GM23248 (cell line): ENCODE measurements at regions not wholly inside any gene's neighbourhood (a gene's known extent, or its start where the extent isn't known, plus 50 kb on each side); places are given as distances from the start of the nearest gene placed in this dataset.

Experiments
- DNase-seq: peaks from one replicate; pipeline ENCODE4 v3.0.0-alpha.2; 2015
- H2AFZ ChIP-seq: fragments of 200-600 bp; sonication (generic); 2 replicates; pipeline ENCODE4 v1.6.1; 2016; ENCODE audit warnings: antibody characterized with exemption
- H3F3A ChIP-seq: fragments of 200-600 bp; sonication (generic); 2 replicates; pipeline ENCODE4 v1.6.1; 2016; ENCODE audit warnings: mild to moderate bottlenecking, antibody characterized with exemption, mixed run types; ENCODE audit not compliant: insufficient read depth
- H3K27ac ChIP-seq: fragments of 200-600 bp; sonication (generic); 2 replicates; pipeline ENCODE4 v1.5.1; 2016; ENCODE audit warnings: mild to moderate bottlenecking
- H3K27me3 ChIP-seq: fragments of 200-600 bp; sonication (generic); replicated peaks from 2 replicates; pipeline ENCODE4 v1.6.1; 2016; ENCODE audit warnings: mild to moderate bottlenecking; ENCODE audit not compliant: insufficient read depth
- H3K36me3 ChIP-seq: fragments of 200-600 bp; sonication (generic); 2 replicates; pipeline ENCODE4 v1.6.1; 2016; ENCODE audit warnings: low read depth, mild to moderate bottlenecking
- H3K4me1 ChIP-seq: fragments of 200-600 bp; sonication (generic); 2 replicates; pipeline ENCODE4 v1.6.1; 2016; ENCODE audit warnings: mild to moderate bottlenecking; ENCODE audit not compliant: insufficient read depth
- H3K4me2 ChIP-seq: fragments of 200-600 bp; sonication (generic); one replicate; pipeline ENCODE4 v1.6.1; 2016; ENCODE audit warnings: mild to moderate bottlenecking; ENCODE audit not compliant: unreplicated experiment
- H3K4me3 ChIP-seq: fragments of 200-600 bp; sonication (generic); 2 replicates; pipeline ENCODE4 v1.5.1; 2016; ENCODE audit warnings: mild to moderate bottlenecking
- H3K79me2 ChIP-seq: fragments of 200-600 bp; sonication (generic); 2 replicates; pipeline ENCODE4 v1.6.1; 2016; ENCODE audit warnings: mild to moderate bottlenecking; ENCODE audit not compliant: insufficient read depth
- H3K9ac ChIP-seq: fragments of 200-600 bp; sonication (generic); 2 replicates; pipeline ENCODE4 v1.6.1; 2016; ENCODE audit warnings: mild to moderate bottlenecking
- H3K9me2 ChIP-seq: fragments of 200-600 bp; sonication (generic); 2 replicates; pipeline ENCODE4 v1.6.1; 2016; ENCODE audit warnings: mixed run types, mild to moderate bottlenecking, moderate library complexity; ENCODE audit not compliant: insufficient read depth
- H3K9me3 ChIP-seq: fragments of 200-600 bp; sonication (generic); one replicate; pipeline ENCODE4 v1.6.1; 2017; ENCODE audit warnings: low read depth
- H4K20me1 ChIP-seq: fragments of 200-600 bp; sonication (generic); 2 replicates; pipeline ENCODE4 v1.6.0; 2016; ENCODE audit not compliant: insufficient read depth
- EZH2 ChIP-seq: fragments of 200-600 bp; sonication (generic); IDR thresholded peaks from 2 replicates; pipeline ENCODE4 v1.6.1; 2018; ENCODE audit warnings: antibody characterized with exemption, mild to moderate bottlenecking; ENCODE audit not compliant: insufficient read depth, poor library complexity, severe bottlenecking
- EZH2phosphoT487 ChIP-seq: fragments of 200-600 bp; sonication (generic); IDR thresholded peaks from 2 replicates; pipeline ENCODE4 v1.6.1; 2018; ENCODE audit warnings: antibody characterized with exemption, moderate library complexity, mild to moderate bottlenecking, low read depth; ENCODE audit not compliant: insufficient read depth
- WGBS, 2 experiments: methylation state at CpG; one replicate each; pipeline ENCODE4 v1.1.6; 2015 to 2017; ENCODE audit warnings: low lambda C conversion rate in 2 of 2, low coverage in 1 of 2; ENCODE audit errors: missing lambda C conversion rate in 2 of 2; 5-methylcytosine and 5-hydroxymethylcytosine counted together
- in situ Hi-C: fragments of 300-500 bp; cut with MboI; formaldehyde crosslinking; loops from 2 replicates; pipeline ENCODE4 v1.15.0; 2020

DNA sequence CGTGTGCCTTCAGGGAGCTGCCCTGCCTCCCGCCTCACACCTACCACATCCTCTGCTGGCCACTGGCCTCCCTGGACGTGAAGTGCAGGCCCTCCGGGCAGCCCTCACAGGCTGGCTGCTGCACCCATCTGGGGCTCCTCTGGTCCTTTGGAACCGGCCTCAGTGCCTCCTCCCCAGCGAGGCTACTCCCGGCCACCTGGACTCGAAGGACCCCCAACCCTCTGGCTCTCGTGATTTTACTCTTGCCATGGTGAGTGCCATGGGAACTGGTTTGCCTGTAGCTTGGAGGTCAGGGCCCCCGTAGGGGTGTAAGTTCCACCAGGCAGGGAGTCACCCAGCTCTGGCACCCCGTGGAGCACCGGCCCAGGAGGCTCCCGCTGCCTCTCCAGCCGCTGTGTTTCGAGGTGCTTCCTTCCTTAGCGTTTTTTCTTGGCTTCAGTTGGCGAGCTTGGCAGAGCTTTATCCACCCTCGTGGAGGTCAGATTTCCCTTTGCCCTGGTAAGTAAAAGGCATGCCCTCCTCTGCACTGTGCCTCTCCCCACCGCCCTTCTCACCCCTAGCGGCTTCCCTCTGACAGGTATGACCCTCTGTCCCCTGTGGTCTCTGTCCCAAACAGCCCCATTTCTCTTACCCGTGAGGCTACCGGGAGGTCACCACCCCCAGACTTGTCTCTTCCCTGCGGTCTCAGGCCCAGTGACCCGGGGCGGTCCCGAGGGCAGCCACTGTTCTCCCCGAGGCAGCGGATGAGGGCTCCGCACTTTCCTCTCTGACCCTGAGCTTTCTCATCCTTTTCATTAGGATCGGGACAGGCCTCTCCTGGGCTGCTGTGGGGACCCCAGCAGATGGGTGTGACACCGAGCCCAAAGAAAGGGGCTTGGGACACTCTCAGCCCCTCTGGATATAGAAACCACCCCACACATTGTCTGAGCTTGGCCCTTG, 203.1 kb upstream of the C14orf180 start:
- H3F3A ChIP-seq: no peaks in the 10 kb centered on the region
- H3K9ac ChIP-seq: no peak overlapping the region
- H3K4me1 ChIP-seq: no peaks in the 10 kb centered on the region
- no peaks in the 10 kb centered on the region for H3K27me3 ChIP-seq
- in situ Hi-C loops: no loop called here
- no peak overlapping the region for H2AFZ ChIP-seq
- H3K9me3 ChIP-seq: no peaks in the 10 kb centered on the region
- H3K9me2 ChIP-seq: no peaks in the 10 kb centered on the region
- DNase-seq: no peak
- H3K79me2 ChIP-seq: no peaks in the 10 kb centered on the region
- TF ChIP-seq EZH2 (no peak), EZH2phosphoT487 (no peak)
- WGBS, 2 experiments: 53 to 61% methylated on average over 29 to 31 of the region's 31 CpGs
- H3K4me2 ChIP-seq: no peak overlapping the region
- H3K27ac ChIP-seq: no peak overlapping the region
- no peaks in the 10 kb centered on the region for H3K36me3 ChIP-seq
- no peaks in the 10 kb centered on the region for H4K20me1 ChIP-seq
- no peak overlapping the region for H3K4me3 ChIP-seq

DNA sequence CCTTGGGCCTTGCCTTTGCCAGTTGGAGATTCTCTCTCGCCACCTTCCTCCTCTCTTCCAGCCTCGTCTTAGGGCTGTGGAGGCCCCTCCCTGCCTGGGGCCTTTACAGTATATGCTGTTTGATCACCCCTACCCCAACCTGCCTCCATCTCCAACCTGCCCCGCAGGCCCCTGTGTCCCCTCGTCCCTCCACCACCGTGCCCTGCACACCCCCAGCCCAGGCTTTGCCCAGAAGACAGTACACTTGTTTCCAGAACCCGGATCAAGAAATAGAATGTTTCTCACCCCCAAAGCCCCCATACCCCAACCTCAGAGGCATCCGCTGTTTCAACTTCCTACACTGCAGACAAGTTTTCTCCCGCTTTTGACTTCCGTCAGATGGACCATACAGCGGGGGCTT, 202.3 kb upstream of the C14orf180 start:
- Histone ChIP-seq H3K27ac (no peak overlapping the region), H3K79me2 (no peaks in the 10 kb centered on the region), H3K9ac (no peak overlapping the region), H4K20me1 (no peaks in the 10 kb centered on the region), H3K4me3 (no peak overlapping the region), H3K9me2 (no peaks in the 10 kb centered on the region), H3K4me2 (no peak overlapping the region), H3K4me1 (no peaks in the 10 kb centered on the region), H3K36me3 (no peaks in the 10 kb centered on the region), H3K27me3 (no peaks in the 10 kb centered on the region), H2AFZ (no peak overlapping the region), H3F3A (no peaks in the 10 kb centered on the region), H3K9me3 (no peaks in the 10 kb centered on the region)
- no peak for TF ChIP-seq EZH2
- no peak for TF ChIP-seq EZH2phosphoT487
- WGBS, 2 experiments: 39 to 48% methylated on average over 9 to 10 of the region's 10 CpGs
- in situ Hi-C loops: no loop called here
- no peak for DNase-seq

- H3K27me3 ChIP-seq: no peaks in the 10 kb centered on the region
- H3K27ac ChIP-seq: no peak overlapping the region
- no peak overlapping the region for H3K4me2 ChIP-seq
- no peak for DNase-seq
- no peaks in the 10 kb centered on the region for H3F3A ChIP-seq
- in situ Hi-C loops: no loop called here
- no peak overlapping the region for H3K4me3 ChIP-seq
- no peaks in the 10 kb centered on the region for H3K36me3 ChIP-seq
- 1 to 2% methylated on average over 7 of the region's 7 CpGs for WGBS, 2 experiments
- H3K4me1 ChIP-seq: no peaks in the 10 kb centered on the region
- no peak overlapping the region for H3K9ac ChIP-seq
- no peak overlapping the region for H2AFZ ChIP-seq
- no peak for TF ChIP-seq EZH2phosphoT487
- no peak for TF ChIP-seq EZH2
- no peaks in the 10 kb centered on the region for H3K79me2 ChIP-seq
- no peaks in the 10 kb centered on the region for H4K20me1 ChIP-seq
- H3K9me2 ChIP-seq: no peaks in the 10 kb centered on the region
- H3K9me3 ChIP-seq: no peaks in the 10 kb centered on the region
These were observed 200.9 kb upstream of the C14orf180 start for GRCh38 chr14:104378698-104379113.

DNA sequence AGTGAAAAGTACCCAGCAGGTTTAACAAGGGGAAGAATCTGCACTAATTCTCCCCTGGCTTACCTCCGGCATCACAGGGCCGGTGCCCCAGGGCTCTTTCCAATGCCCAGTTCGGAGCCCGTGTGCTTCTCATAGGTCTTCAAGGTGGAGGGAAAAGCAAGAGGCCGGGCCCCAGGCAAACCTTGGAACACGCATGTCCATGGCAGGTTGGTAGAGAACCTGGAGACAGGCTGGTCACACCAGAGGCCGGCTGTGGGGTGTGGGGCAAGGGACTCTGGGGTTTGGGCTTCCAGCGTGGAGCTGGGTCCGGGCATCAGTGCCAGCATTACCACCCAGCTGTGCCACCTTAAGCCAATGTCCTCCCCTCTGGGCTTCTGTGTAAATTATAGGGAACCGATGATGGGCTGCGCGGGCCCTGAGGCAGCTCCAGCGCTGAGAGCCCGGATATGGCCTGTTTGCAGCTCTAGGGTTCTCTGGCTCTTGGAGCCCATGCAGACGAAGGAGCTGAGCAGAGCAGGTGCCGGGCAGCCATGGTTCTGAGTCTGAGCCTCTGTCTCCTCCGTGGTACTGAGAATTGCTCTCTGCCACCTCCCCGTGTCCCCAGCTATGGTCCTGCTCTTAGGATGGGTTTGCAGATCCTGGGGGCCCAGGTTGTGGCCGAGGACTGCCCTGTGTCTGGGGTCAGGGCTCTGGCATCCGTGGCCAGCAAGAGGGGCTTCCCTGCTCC, 197.0 kb upstream of the C14orf180 start:
- 39 to 43% methylated on average over 19 to 20 of the region's 20 CpGs for whole genome bisulfite sequencing, 2 experiments
- H3K4me2 ChIP-seq: no peak overlapping the region
- no peaks in the 10 kb centered on the region for H3K79me2 ChIP-seq
- in situ Hi-C loops: no loop called here
- H3K9me2 ChIP-seq: no peaks in the 10 kb centered on the region
- no peaks in the 10 kb centered on the region for H3K4me1 ChIP-seq
- no peak overlapping the region for H3K9ac ChIP-seq
- TF ChIP-seq EZH2: no peak
- TF ChIP-seq EZH2phosphoT487: no peak
- no peaks in the 10 kb centered on the region for H3K27me3 ChIP-seq
- H3K9me3 ChIP-seq: no peaks in the 10 kb centered on the region
- no peaks in the 10 kb centered on the region for H3F3A ChIP-seq
- no peaks in the 10 kb centered on the region for H3K36me3 ChIP-seq
- no peak for DNase-seq
- no peaks in the 10 kb centered on the region for H4K20me1 ChIP-seq
- no peak overlapping the region for H3K4me3 ChIP-seq
- no peak overlapping the region for H2AFZ ChIP-seq
- H3K27ac ChIP-seq: no peak overlapping the region
